GM21381 (cell line): ENCODE measurements at regions not wholly inside any gene's neighbourhood (a gene's known extent, or its start where the extent isn't known, plus 50 kb on each side); places are given as distances from the start of the nearest gene placed in this dataset.
"Not testable (repeated sequence)": the region's sequence is repeated elsewhere in the genome, so short reads cannot be mapped to it uniquely, and the experiment has no call there.

Experiments used
- ATAC-seq: cut with Tn5 transposase; IDR thresholded peaks from one replicate; pipeline ENCODE4 v1.9.1; 2021; ENCODE audit warnings: mild to moderate bottlenecking, moderate library complexity; ENCODE audit not compliant: unreplicated experiment

- ATAC-seq: no peak
Observed at GRCh38 chr12:96085475-96085874, 50.1 kb upstream of the LTA4H start.

- ATAC-seq: not testable (repeated sequence)
Observed at GRCh38 chr12:96086190-96086589, 50.8 kb upstream of the LTA4H start.

DNA sequence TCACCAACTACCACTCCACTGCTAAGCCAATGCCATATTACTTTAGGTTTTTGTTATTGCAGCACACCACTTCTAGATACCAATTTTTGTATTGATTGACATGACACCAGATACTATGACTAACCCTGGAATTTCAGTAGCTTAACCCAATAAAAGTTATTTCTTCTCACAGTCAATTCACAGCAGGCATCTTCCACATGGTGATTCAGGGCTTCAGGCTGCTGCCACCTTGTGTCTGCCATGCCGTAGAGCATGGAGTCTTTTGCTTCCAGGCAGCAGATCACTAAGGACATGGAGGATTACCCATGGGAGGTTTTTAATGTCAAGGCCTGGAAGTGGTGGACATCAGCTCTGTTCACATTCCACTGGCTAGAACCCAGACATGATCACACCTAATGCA lies 56.4 kb upstream of the LTA4H start:
- ATAC-seq: no peak

- ATAC-seq: no peak
Observed at GRCh38 chr12:96093543-96094196, 58.3 kb upstream of the LTA4H start.

GRCh38 chr12:96094201-96094600 lies 58.8 kb upstream of the LTA4H start:
- ATAC-seq: no peak

- no peak for ATAC-seq
Observed at GRCh38 chr12:96098631-96099030, 63.2 kb upstream of the LTA4H start.

- ATAC-seq: no peak
Observed at GRCh38 chr12:96099421-96099820, 64.0 kb upstream of the LTA4H start.

- no peak for ATAC-seq
Observed at GRCh38 chr12:96099986-96100385, 64.6 kb upstream of the LTA4H start.

DNA sequence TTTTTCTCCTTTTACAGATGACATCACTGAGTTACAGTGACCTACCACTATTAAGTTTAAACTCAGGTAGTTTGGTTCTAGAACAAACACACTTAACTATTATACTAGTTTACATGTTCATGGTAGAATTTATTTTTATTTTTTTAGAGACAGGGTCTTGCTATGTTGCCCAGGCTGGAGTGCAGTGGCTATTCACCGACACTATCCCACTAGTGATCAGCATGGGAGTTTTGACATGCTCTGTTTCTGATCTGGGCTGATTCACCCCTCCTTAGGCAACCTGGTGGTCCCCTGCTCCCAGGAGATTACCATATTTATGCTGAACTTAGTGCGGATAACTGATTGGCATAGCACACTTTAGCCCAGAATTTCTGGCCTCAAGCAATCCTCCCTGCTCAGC lies 66.4 kb upstream of the LTA4H start:
- no peak for ATAC-seq

- no peak for ATAC-seq
Observed at GRCh38 chr12:96103067-96103644, 67.8 kb upstream of the LTA4H start.

DNA sequence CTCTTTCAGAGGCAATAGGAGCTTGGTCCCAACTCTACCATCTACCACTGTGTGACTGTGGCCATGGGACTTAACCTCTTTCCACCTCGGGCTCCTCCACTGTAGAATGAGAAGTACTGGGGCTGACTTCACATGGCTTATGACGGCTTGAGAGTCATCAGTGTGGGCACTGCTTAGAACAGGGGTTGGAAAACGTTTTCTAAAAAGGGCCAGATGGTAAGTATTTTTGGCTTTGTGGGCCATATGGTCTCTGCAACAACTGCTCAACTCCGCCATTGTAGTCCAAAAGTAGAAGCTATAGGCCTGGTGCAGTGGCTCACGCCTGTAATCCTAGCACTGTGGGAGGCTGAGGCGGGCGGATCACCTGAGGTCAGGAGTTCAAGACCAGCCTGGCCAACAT lies 69.2 kb upstream of the LTA4H start:
- ATAC-seq: no peak

- no peak for ATAC-seq
Observed at GRCh38 chr12:96106137-96106536, 70.8 kb upstream of the LTA4H start.

GRCh38 chr12:96107236-96107635 lies 71.8 kb upstream of the LTA4H start:
- no peak for ATAC-seq

DNA sequence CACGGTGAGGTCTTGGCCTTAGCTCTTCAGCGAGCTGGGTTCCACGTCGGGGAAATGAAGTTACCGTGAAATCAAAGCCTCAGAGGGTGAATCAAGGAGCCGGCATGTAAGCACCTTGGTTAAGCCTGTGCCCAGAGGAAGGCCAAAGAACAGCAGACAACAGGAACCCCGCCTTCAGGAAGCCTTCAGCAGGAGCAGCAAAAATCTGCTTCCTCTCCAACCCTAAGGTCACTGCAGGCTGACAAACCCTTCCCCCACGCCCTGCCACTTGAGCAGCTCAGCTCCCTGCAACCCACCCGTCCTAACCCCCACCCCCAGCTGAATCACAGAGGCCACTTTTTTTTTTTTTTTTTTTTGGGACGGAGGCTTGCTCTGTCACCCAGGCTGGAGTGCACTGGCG lies 72.9 kb upstream of the LTA4H start:
- no peak for ATAC-seq

DNA sequence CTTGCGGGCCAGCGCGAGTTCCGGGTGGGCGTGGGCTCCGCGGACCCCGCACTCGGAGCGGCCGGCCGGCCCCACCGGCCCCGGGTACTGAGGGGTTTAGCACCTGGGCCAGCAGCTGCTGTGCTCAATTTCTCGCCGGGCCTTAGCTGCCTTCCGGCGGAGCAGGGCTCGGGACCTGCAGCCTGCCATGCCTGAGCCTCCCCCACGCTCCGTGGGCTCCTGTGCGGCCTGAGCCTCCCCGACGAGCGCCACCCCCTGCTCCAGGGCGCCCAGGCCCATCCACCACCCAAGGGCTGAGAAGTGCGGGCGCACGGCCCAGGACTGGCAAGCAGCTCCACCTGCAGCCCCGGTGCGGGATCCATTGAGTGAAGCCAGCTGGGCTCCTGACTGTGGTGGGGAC lies 73.6 kb upstream of the LTA4H start:
- not testable (repeated sequence) for ATAC-seq

- ATAC-seq: no peak
Observed at GRCh38 chr12:96112733-96113132, 77.3 kb upstream of the LTA4H start.

DNA sequence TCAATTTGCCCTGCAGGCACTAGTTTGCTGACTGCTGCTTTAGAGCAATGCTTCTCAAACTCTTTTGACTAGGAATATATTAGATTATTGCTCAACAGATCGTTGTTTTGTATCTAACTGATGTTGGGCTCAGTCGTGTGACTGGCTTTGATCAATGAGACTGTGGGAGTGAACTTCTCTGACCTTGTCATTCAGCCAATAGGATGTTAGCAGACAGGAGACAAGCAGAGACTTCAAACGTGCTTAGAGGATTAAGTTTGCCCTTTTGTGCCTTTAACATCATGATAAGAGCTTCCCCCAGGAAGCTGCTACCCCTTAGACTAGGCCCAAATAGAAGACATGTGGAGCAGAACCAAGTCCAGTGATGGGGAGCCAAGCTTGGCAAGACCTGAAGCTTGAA lies 76.7 kb upstream of the ELK3 start:
- no peak for ATAC-seq

- ATAC-seq: peak; percentile 61
Observed at GRCh38 chr12:96120359-96121100, 73.6 kb upstream of the ELK3 start.

GRCh38 chr12:96121271-96121711 lies 72.9 kb upstream of the ELK3 start:
- ATAC-seq: peak; percentile 73

DNA sequence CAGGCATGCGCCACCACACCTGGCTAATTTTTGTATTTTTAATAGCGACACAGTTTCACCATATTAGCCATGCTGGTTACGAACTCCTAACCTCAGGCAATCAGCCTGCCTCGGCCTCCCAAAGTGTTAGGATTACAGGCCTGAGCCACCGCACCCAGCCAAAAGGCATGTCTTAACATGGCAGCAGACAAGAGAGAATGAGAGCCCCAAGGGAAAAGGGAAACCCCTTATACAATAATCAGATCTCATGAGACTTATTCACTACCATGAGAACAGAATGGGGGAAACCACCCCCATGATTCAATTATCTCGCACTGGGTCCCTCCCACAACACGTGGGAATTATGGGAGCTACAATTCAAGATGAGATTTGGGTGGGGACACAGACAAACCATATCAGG lies 65.9 kb upstream of the ELK3 start:
- not testable (repeated sequence) for ATAC-seq

DNA sequence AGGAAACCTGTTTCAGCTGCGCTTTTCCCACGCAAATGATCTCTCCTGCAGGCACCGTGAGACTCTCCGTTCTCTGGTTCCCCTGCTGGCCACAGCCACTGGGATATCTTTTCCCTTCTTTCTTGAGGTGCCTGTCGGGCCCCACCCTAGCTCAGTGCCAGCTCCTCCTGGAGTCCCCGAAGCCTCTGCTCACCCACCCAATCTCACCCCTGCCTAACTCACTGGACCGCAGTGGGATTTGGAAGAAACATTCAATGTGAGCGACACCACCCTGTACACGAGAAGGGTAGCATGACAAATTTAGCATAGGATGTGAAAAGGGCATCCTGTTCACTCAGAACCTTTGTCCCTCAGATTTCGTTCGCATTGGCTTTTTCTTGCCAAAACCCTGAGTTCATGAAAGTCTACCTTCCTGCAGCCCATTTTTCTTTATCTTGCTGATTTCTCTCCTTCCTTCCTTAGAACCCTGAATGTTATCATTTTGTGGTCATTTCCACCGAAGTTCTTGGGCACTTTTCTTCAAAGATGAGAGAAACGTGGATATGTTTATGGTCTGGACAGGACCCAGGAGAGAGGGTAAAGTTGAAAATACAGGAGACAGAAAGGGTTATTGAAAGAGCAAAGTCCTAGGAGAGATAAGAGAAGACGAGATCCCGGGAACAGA lies 63.6 kb upstream of the ELK3 start:
- ATAC-seq: no peak
